WTC11 (cell line): ENCODE measurements at regions not wholly inside any gene's neighbourhood (a gene's known extent, or its start where the extent isn't known, plus 50 kb on each side); places are given as distances from the start of the nearest gene placed in this dataset.

Experiments used
- ATAC-seq: fragments of 200-7000 bp; cut with Tn5 transposase; 2 replicates; pipeline ENCODE4 v1.10.0; 2021; ENCODE audit warnings: mild to moderate bottlenecking, moderate library complexity
- CTCF ChIA-PET: fragments of 300-600 bp; sonication (Branson Sonifier 250); formaldehyde crosslinking; loops from one replicate; lab custom pipeline; 2021; ENCODE audit warnings: antibody characterized with exemption; lab: Charles Lee
- POLR2A ChIA-PET: fragments of 350-600 bp; sonication (Branson Sonifier 250); formaldehyde crosslinking; loops from one replicate; lab custom pipeline; 2021; ENCODE audit warnings: antibody characterized with exemption; lab: Charles Lee
- DNase-seq: peaks from one replicate; pipeline ENCODE4 v3.0.0; 2021; ENCODE audit warnings: low spot score
- H3K27ac Mint-ChIP-seq: 2 replicates; pipeline ENCODE4 v1.8.0; 2021; ENCODE audit warnings: mixed read lengths
- H3K27me3 Mint-ChIP-seq: 2 replicates; pipeline ENCODE4 v1.8.0; 2021; ENCODE audit warnings: low read depth, mild to moderate bottlenecking, moderate library complexity, mixed read lengths
- H3K36me3 Mint-ChIP-seq: 2 replicates; pipeline ENCODE4 v1.8.0; 2021; ENCODE audit warnings: mixed read lengths
- H3K4me1 Mint-ChIP-seq: 2 replicates; pipeline ENCODE4 v1.8.0; 2022; ENCODE audit warnings: mixed read lengths
- H3K4me3 Mint-ChIP-seq: 2 replicates; pipeline ENCODE4 v1.8.0; 2021; ENCODE audit warnings: mild to moderate bottlenecking, moderate library complexity, mixed read lengths
- H3K9me3 Mint-ChIP-seq: 2 replicates; pipeline ENCODE4 v1.8.0; 2021; ENCODE audit warnings: mixed read lengths
- AFF4 ChIP-seq: sonication (generic); formaldehyde crosslinking; IDR thresholded peaks from 2 replicates; pipeline ENCODE4 v1.8.1; 2023; ENCODE audit warnings: mild to moderate bottlenecking, missing genetic modification reagents, borderline replicate concordance
- ATF2 ChIP-seq: sonication (generic); formaldehyde crosslinking; IDR thresholded peaks from 2 replicates; pipeline ENCODE4 v1.8.1; 2022; ENCODE audit warnings: low read depth, missing genetic modification reagents, borderline replicate concordance
- ATF3 ChIP-seq: sonication (generic); formaldehyde crosslinking; conservative IDR thresholded peaks from 2 replicates; pipeline ENCODE4 v1.8.1; 2022; ENCODE audit warnings: mild to moderate bottlenecking, missing genetic modification reagents
- CREM ChIP-seq: sonication (generic); formaldehyde crosslinking; IDR thresholded peaks from 2 replicates; pipeline ENCODE4 v1.8.1; 2022; ENCODE audit warnings: mild to moderate bottlenecking, missing genetic modification reagents, moderate library complexity
- CTCF ChIP-seq: fragments of 200-600 bp; IDR thresholded peaks from 2 replicates; pipeline ENCODE4 v1.8.0; 2022; ENCODE audit warnings: antibody characterized with exemption
- EMX1 ChIP-seq: fragments of 250-450 bp; sonication (Bioruptor Pico); IDR thresholded peaks from 2 replicates; pipeline ENCODE4 v1.8.0; 2021; ENCODE audit warnings: mild to moderate bottlenecking
- FOXK1 ChIP-seq: sonication (generic); formaldehyde crosslinking; IDR thresholded peaks from 2 replicates; pipeline ENCODE4 v1.8.0; 2022; ENCODE audit warnings: mild to moderate bottlenecking, moderate library complexity, missing genetic modification reagents
- FOXP1 ChIP-seq: sonication (generic); formaldehyde crosslinking; IDR thresholded peaks from 2 replicates; pipeline ENCODE4 v1.8.0; 2022; ENCODE audit warnings: missing genetic modification reagents, mild to moderate bottlenecking, moderate library complexity, borderline replicate concordance
- GABPB1 ChIP-seq: sonication (generic); formaldehyde crosslinking; IDR thresholded peaks from 2 replicates; pipeline ENCODE4 v1.8.1; 2023; ENCODE audit warnings: mild to moderate bottlenecking, missing genetic modification reagents
- IRF1 ChIP-seq: sonication (generic); formaldehyde crosslinking; IDR thresholded peaks from 2 replicates; pipeline ENCODE4 v1.8.0; 2023; ENCODE audit warnings: missing genetic modification reagents
- IRF2 ChIP-seq: sonication (generic); formaldehyde crosslinking; IDR thresholded peaks from 2 replicates; pipeline ENCODE4 v1.8.0; 2022; ENCODE audit warnings: low read depth, missing genetic modification reagents, borderline replicate concordance
- MLX ChIP-seq: sonication (generic); formaldehyde crosslinking; IDR thresholded peaks from 2 replicates; pipeline ENCODE4 v1.8.1; 2023; ENCODE audit warnings: mild to moderate bottlenecking, missing genetic modification reagents, moderate library complexity
- NFE2L1 ChIP-seq: sonication (generic); formaldehyde crosslinking; IDR thresholded peaks from 2 replicates; pipeline ENCODE4 v1.8.1; 2023; ENCODE audit warnings: missing genetic modification reagents
- NFYB ChIP-seq: sonication (generic); formaldehyde crosslinking; conservative IDR thresholded peaks from 2 replicates; pipeline ENCODE4 v1.8.0; 2022; ENCODE audit warnings: low read depth, missing genetic modification reagents
- OVOL2 ChIP-seq: fragments of 250-450 bp; sonication (Bioruptor Pico); IDR thresholded peaks from 2 replicates; pipeline ENCODE4 v1.9.0; 2021; ENCODE audit warnings: mild to moderate bottlenecking, borderline replicate concordance
- PREB ChIP-seq: sonication (generic); formaldehyde crosslinking; IDR thresholded peaks from 2 replicates; pipeline ENCODE4 v1.8.1; 2022; ENCODE audit warnings: mild to moderate bottlenecking, missing genetic modification reagents, moderate library complexity, borderline replicate concordance
- PRRX2 ChIP-seq: fragments of 250-450 bp; sonication (Bioruptor Pico); IDR thresholded peaks from 2 replicates; pipeline ENCODE4 v1.8.0; 2021; ENCODE audit warnings: mild to moderate bottlenecking
- SMAD3 ChIP-seq: sonication (generic); formaldehyde crosslinking; IDR thresholded peaks from 2 replicates; pipeline ENCODE4 v1.8.0; 2022; ENCODE audit warnings: missing genetic modification reagents, mild to moderate bottlenecking, borderline replicate concordance
- SP1 ChIP-seq: sonication (generic); formaldehyde crosslinking; conservative IDR thresholded peaks from 2 replicates; pipeline ENCODE4 v1.8.1; 2022; ENCODE audit warnings: missing genetic modification reagents
- TCF7 ChIP-seq: sonication (generic); formaldehyde crosslinking; IDR thresholded peaks from 2 replicates; pipeline ENCODE4 v1.8.0; 2022; ENCODE audit warnings: mild to moderate bottlenecking, low read depth, missing genetic modification reagents, moderate library complexity
- ZBTB43 ChIP-seq: sonication (generic); formaldehyde crosslinking; IDR thresholded peaks from 2 replicates; pipeline ENCODE4 v1.8.1; 2023; ENCODE audit warnings: mild to moderate bottlenecking, missing genetic modification reagents
- ZNF396 ChIP-seq: fragments of 250-450 bp; sonication (Bioruptor Pico); IDR thresholded peaks from 2 replicates; pipeline ENCODE4 v1.8.0; 2021; ENCODE audit warnings: mild to moderate bottlenecking, moderate library complexity, borderline replicate concordance

- H3K4me1 Mint-ChIP-seq, result no peaks in the 10 kb centered on the region
- ChIA-PET CTCF (no interaction called here), POLR2A (no interaction called here)
- peaks cover 6% of the 10 kb centered on the region for H3K27me3 Mint-ChIP-seq
- peaks cover 4% of the 10 kb centered on the region for H3K36me3 Mint-ChIP-seq
- H3K4me3 Mint-ChIP-seq, result no peak overlapping the region
- H3K9me3 Mint-ChIP-seq, result peaks cover 16% of the 10 kb centered on the region
- no peak for ATAC-seq
- no peak overlapping the region for H3K27ac Mint-ChIP-seq
- TF ChIP-seq SP1 (no peak), ATF3 (CRISPR knock-in tag) (no peak), ZNF396 (CRISPR knock-in tag) (no peak), PRRX2 (CRISPR knock-in tag) (no peak), TCF7 (CRISPR knock-in tag) (no peak), SMAD3 (CRISPR knock-in tag) (no peak), FOXP1 (CRISPR knock-in tag) (no peak)
- DNase-seq, result no peak
Measured at GRCh38 chr19:32203161-32203560, 142.2 kb upstream of the ZNF507 start.

GRCh38 chr19:32206065-32206464 lies 139.3 kb upstream of the ZNF507 start:
- peaks cover 35% of the 10 kb centered on the region for H3K9me3 Mint-ChIP-seq
- TF ChIP-seq IRF1 (CRISPR knock-in tag) (no peak), FOXK1 (CRISPR knock-in tag) (no peak), NFYB (CRISPR knock-in tag) (no peak), ZBTB43 (CRISPR knock-in tag) (no peak), PREB (CRISPR knock-in tag) (no peak), TCF7 (CRISPR knock-in tag) (no peak), ATF2 (CRISPR knock-in tag) (no peak), CREM (CRISPR knock-in tag) (no peak), IRF2 (CRISPR knock-in tag) (no peak), MLX (no peak), EMX1 (CRISPR knock-in tag) (no peak)
- no peak for ATAC-seq
- peaks cover 11% of the 10 kb centered on the region for H3K27me3 Mint-ChIP-seq
- ChIA-PET POLR2A (no interaction called here), CTCF (no interaction called here)
- no peak overlapping the region for H3K4me3 Mint-ChIP-seq
- no peak for DNase-seq
- H3K36me3 Mint-ChIP-seq, result peaks cover 15% of the 10 kb centered on the region
- no peaks in the 10 kb centered on the region for H3K4me1 Mint-ChIP-seq
- no peak overlapping the region for H3K27ac Mint-ChIP-seq

GRCh38 chr19:32208060-32208459 lies 137.3 kb upstream of the ZNF507 start:
- Mint-ChIP-seq H3K9me3 (peaks cover 53% of the 10 kb centered on the region), H3K4me1 (no peaks in the 10 kb centered on the region), H3K36me3 (peaks cover 22% of the 10 kb centered on the region), H3K27ac (no peak overlapping the region), H3K4me3 (no peak overlapping the region), H3K27me3 (peaks cover 11% of the 10 kb centered on the region)
- ChIA-PET CTCF (no interaction called here), POLR2A (no interaction called here)
- DNase-seq, result no peak
- no peak for ATAC-seq
- no peak for TF ChIP-seq AFF4 (CRISPR knock-in tag)
- no peak for TF ChIP-seq OVOL2 (CRISPR knock-in tag)
- no peak for TF ChIP-seq NFE2L1 (CRISPR knock-in tag)
- no peak for TF ChIP-seq GABPB1 (CRISPR knock-in tag)
- no peak for TF ChIP-seq CTCF
